ENCODE measurements at regions not wholly inside any gene's neighbourhood (a gene's known extent, or its start where the extent isn't known, plus 50 kb on each side); places are given as distances from the start of the nearest gene placed in this dataset.

- Mint-ChIP-seq H3K4me1 (ENCODE audit: insufficient read depth, unreplicated experiment) (no peaks in the 10 kb centered on the region), H3K9me3 (ENCODE audit: unreplicated experiment) (peaks cover 30% of the 10 kb centered on the region), H3K36me3 (ENCODE audit: insufficient read depth, unreplicated experiment) (no peaks in the 10 kb centered on the region), H3K27ac (ENCODE audit: low read depth, unreplicated experiment) (no peak overlapping the region), H3K27me3 (ENCODE audit: insufficient read depth, unreplicated experiment) (no peaks in the 10 kb centered on the region), H3K4me3 (ENCODE audit: unreplicated experiment) (no peak overlapping the region)
- no peak for DNase-seq (ENCODE audit: unreplicated experiment)
- intact Hi-C loops (cut with micrococcal nuclease) = no loop called here
- TF ChIP-seq, protein P1, sequence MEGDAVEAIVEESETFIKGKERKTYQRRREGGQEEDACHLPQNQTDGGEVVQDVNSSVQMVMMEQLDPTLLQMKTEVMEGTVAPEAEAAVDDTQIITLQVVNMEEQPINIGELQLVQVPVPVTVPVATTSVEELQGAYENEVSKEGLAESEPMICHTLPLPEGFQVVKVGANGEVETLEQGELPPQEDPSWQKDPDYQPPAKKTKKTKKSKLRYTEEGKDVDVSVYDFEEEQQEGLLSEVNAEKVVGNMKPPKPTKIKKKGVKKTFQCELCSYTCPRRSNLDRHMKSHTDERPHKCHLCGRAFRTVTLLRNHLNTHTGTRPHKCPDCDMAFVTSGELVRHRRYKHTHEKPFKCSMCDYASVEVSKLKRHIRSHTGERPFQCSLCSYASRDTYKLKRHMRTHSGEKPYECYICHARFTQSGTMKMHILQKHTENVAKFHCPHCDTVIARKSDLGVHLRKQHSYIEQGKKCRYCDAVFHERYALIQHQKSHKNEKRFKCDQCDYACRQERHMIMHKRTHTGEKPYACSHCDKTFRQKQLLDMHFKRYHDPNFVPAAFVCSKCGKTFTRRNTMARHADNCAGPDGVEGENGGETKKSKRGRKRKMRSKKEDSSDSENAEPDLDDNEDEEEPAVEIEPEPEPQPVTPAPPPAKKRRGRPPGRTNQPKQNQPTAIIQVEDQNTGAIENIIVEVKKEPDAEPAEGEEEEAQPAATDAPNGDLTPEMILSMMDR (IDR thresholded peaks at IDR 0.05; ENCODE audit: unreplicated experiment) = no peak
- POLR2A ChIA-PET = no interaction called here
- CTCF ChIA-PET = interaction anchor here (1.4 kb wide), 1 partner anchor 22 kb away, joined by 4 read pairs; no protein-coding TSS in a partner anchor
- BruUV-seq (replicated peaks) = no TSS peak
Measured at GRCh38 chr12:85653731-85654455, 182.3 kb downstream of the RASSF9 start.

GRCh38 chr12:85654456-85654840 is 181.8 kb downstream of the RASSF9 start:
- DNase-seq (ENCODE audit: unreplicated experiment) = no peak
- Mint-ChIP-seq H3K4me3 (ENCODE audit: unreplicated experiment) (no peak overlapping the region), H3K27me3 (ENCODE audit: insufficient read depth, unreplicated experiment) (no peaks in the 10 kb centered on the region), H3K27ac (ENCODE audit: low read depth, unreplicated experiment) (no peak overlapping the region), H3K36me3 (ENCODE audit: insufficient read depth, unreplicated experiment) (no peaks in the 10 kb centered on the region), H3K4me1 (ENCODE audit: insufficient read depth, unreplicated experiment) (no peaks in the 10 kb centered on the region), H3K9me3 (ENCODE audit: unreplicated experiment) (peaks cover 32% of the 10 kb centered on the region)
- BruUV-seq (replicated peaks) = no TSS peak
- POLR2A ChIA-PET = no interaction called here
- intact Hi-C loops (cut with micrococcal nuclease) = no loop called here
- CTCF ChIA-PET = interaction anchor here (1.4 kb wide), 1 partner anchor 21 kb away, joined by 4 read pairs; no protein-coding TSS in a partner anchor
- TF ChIP-seq, protein P1 (IDR thresholded peaks at IDR 0.05; ENCODE audit: unreplicated experiment) = no peak

GRCh38 chr12:85656561-85656960 is 179.6 kb downstream of the RASSF9 start:
- Mint-ChIP-seq H3K36me3 (ENCODE audit: insufficient read depth, unreplicated experiment) (no peaks in the 10 kb centered on the region), H3K9me3 (ENCODE audit: unreplicated experiment) (peaks cover 17% of the 10 kb centered on the region), H3K27ac (ENCODE audit: low read depth, unreplicated experiment) (no peak overlapping the region), H3K4me3 (ENCODE audit: unreplicated experiment) (no peak overlapping the region), H3K27me3 (ENCODE audit: insufficient read depth, unreplicated experiment) (no peaks in the 10 kb centered on the region), H3K4me1 (ENCODE audit: insufficient read depth, unreplicated experiment) (no peaks in the 10 kb centered on the region)
- intact Hi-C loops (cut with micrococcal nuclease) = no loop called here
- DNase-seq (ENCODE audit: unreplicated experiment) = no peak
- no TSS peak for BruUV-seq (replicated peaks)
- TF ChIP-seq, protein P1 (IDR thresholded peaks at IDR 0.05; ENCODE audit: unreplicated experiment) = no peak
- POLR2A ChIA-PET = interaction anchor here (0.7 kb wide), 1 partner anchor 94 kb away, joined by 5 read pairs; no protein-coding TSS in a partner anchor
- CTCF ChIA-PET = interaction anchor here (0.6 to 0.8 kb wide), 3 partner anchors 26 to 869 kb away, joined by 3 to 4 read pairs (median 4); no protein-coding TSS in a partner anchor

GRCh38 chr12:85657251-85657650 is 179.0 kb downstream of the RASSF9 start:
- POLR2A ChIA-PET = no interaction called here
- Mint-ChIP-seq H3K9me3 (ENCODE audit: unreplicated experiment) (peaks cover 17% of the 10 kb centered on the region), H3K4me3 (ENCODE audit: unreplicated experiment) (no peak overlapping the region), H3K36me3 (ENCODE audit: insufficient read depth, unreplicated experiment) (no peaks in the 10 kb centered on the region), H3K4me1 (ENCODE audit: insufficient read depth, unreplicated experiment) (no peaks in the 10 kb centered on the region), H3K27me3 (ENCODE audit: insufficient read depth, unreplicated experiment) (no peaks in the 10 kb centered on the region), H3K27ac (ENCODE audit: low read depth, unreplicated experiment) (no peak overlapping the region)
- CTCF ChIA-PET = no interaction called here
- intact Hi-C loops (cut with micrococcal nuclease) = no loop called here
- TF ChIP-seq, protein P1 (IDR thresholded peaks at IDR 0.05; ENCODE audit: unreplicated experiment) = no peak
- no peak for DNase-seq (ENCODE audit: unreplicated experiment)
- BruUV-seq (replicated peaks) = no TSS peak

Data from MCF 10A (cell line).